22Rv1 (cell line): ENCODE measurements at regions not wholly inside any gene's neighbourhood (a gene's known extent, or its start where the extent isn't known, plus 50 kb on each side); places are given as distances from the start of the nearest gene placed in this dataset.

ENCODE experiments used
- ZFX ChIP-seq: fragments of 450-650 bp; IDR thresholded peaks from 2 replicates; pipeline ENCODE4 v1.6.1; 2017; ENCODE audit warnings: antibody characterized with exemption, borderline replicate concordance
- TF ChIP-seq, protein P1 (sequence below): fragments of 450-650 bp; IDR thresholded peaks from 2 replicates; pipeline ENCODE4 v1.5.1; 2017; ENCODE audit warnings: mild to moderate bottlenecking

DNA sequence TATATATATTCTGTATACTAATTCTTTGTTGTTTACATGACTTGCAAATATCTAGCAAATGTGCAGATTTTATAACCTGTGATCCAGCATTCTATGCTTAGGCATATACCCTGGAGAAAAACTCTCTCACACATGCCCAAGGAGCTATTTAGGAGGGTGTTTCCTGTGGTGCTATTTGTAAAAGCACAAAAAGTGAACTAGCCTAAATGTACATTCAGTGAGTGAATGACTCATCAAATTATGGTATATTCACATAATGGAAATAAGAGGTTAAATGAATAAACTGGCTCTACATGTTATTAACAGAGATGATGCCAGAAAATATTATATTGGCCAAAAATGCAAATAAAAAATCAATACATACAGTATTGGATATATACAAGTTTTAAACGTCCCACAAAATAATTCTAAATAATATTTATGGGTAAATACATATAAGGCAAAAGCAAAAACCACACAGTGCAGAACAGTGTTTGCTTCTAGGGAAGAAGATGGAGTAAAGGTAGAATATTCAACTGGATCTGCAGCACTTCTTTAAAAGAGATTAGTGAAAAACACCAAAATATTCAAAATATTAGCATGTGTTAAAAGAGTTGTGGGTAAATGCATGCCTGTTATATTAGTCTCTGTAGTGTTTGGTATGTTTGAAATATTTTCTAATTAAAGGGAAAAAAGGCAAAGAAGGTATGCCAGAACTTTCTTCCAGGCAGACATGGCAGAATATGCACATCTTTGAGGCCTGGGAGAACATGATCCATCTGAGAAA lies 344.7 kb downstream of the KLF5 start:
- TF ChIP-seq, protein P1, sequence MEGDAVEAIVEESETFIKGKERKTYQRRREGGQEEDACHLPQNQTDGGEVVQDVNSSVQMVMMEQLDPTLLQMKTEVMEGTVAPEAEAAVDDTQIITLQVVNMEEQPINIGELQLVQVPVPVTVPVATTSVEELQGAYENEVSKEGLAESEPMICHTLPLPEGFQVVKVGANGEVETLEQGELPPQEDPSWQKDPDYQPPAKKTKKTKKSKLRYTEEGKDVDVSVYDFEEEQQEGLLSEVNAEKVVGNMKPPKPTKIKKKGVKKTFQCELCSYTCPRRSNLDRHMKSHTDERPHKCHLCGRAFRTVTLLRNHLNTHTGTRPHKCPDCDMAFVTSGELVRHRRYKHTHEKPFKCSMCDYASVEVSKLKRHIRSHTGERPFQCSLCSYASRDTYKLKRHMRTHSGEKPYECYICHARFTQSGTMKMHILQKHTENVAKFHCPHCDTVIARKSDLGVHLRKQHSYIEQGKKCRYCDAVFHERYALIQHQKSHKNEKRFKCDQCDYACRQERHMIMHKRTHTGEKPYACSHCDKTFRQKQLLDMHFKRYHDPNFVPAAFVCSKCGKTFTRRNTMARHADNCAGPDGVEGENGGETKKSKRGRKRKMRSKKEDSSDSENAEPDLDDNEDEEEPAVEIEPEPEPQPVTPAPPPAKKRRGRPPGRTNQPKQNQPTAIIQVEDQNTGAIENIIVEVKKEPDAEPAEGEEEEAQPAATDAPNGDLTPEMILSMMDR, result no peak
- no peak for TF ChIP-seq ZFX
